Tibial artery (tissue), 4 donors: ENCODE measurements at regions not wholly inside any gene's neighbourhood (a gene's known extent, or its start where the extent isn't known, plus 50 kb on each side); places are given as distances from the start of the nearest gene placed in this dataset.

Experiments
- DNase-seq, 2 donors: peaks; one replicate each; pipeline ENCODE4 v3.0.0-alpha.2; 2019
- H3K27ac ChIP-seq, 2 donors: fragments of 200-600 bp; sonication (generic) in 1 of 2; 1 replicate in 1 of 2; 2 replicates in 1 of 2; pipeline ENCODE4 v1.5.1; 2018 to 2019; ENCODE audit warnings: mild to moderate bottlenecking in 1 of 2
- H3K27me3 ChIP-seq, 2 donors: fragments of 200-600 bp; sonication (generic) in 1 of 2; one replicate each; pipeline versions ENCODE4 v1.5.1 to v1.6.0; 2016 to 2019
- H3K36me3 ChIP-seq, 3 donors: fragments of 200-600 bp; sonication (generic) in 2 of 3; one replicate each; pipeline ENCODE4 v1.5.1; 2016 to 2019; ENCODE audit warnings: mild to moderate bottlenecking in 2 of 3
- H3K4me1 ChIP-seq, 4 donors: fragments of 200-600 bp; sonication (generic) in 2 of 4; 1 replicate in 3 of 4; 2 replicates in 1 of 4; pipeline ENCODE4 v1.5.1; 2016 to 2019
- H3K4me3 ChIP-seq, 2 donors: fragments of 200-600 bp; sonication (generic) in 1 of 2; 1 replicate in 1 of 2; 2 replicates in 1 of 2; pipeline ENCODE4 v1.5.1; 2018 to 2019; ENCODE audit warnings: mild to moderate bottlenecking in 2 of 2
- H3K9me3 ChIP-seq, 3 donors: fragments of 200-600 bp; sonication (generic) in 1 of 3; one replicate each; pipeline ENCODE4 v1.5.1; 2016 to 2019
- intact Hi-C: fragments of 100-400 bp; cut with DNase I; formaldehyde crosslinking; loops from one replicate; pipeline ENCODE4 v1.15.0; 2023; ENCODE audit warnings: low total_unique reads
- TF ChIP-seq, protein P1 (sequence below), 2 experiments: fragments of 200-600 bp in 1 of 2; fragments of 450-650 bp in 1 of 2; IDR thresholded peaks; one replicate each; pipeline ENCODE4 v1.5.1; 2017 to 2019; ENCODE audit warnings: antibody characterized with exemption in 2 of 2, mild to moderate bottlenecking in 1 of 2, moderate library complexity in 1 of 2

DNA sequence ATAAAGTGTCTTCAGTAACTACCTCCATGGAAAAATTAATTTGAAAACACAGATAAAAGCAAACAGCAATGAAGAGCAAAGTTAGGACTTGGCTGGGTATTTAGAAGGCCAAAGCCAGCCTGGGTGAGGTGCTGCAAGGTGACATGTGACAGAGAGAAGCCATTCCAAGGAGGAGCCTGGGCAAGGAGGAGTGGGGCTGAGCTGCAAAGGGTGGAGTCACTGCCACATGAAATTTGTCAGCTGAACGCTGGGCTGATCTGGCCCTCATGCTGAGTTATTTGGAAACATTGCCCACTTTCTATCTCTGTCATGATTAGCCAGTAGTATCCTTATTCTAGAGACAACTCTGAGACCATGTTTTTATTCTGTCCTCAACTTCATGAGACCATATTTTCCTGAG lies 76.3 kb downstream of the PERP start:
- intact Hi-C loops: no loop called here
- TF ChIP-seq, protein P1, sequence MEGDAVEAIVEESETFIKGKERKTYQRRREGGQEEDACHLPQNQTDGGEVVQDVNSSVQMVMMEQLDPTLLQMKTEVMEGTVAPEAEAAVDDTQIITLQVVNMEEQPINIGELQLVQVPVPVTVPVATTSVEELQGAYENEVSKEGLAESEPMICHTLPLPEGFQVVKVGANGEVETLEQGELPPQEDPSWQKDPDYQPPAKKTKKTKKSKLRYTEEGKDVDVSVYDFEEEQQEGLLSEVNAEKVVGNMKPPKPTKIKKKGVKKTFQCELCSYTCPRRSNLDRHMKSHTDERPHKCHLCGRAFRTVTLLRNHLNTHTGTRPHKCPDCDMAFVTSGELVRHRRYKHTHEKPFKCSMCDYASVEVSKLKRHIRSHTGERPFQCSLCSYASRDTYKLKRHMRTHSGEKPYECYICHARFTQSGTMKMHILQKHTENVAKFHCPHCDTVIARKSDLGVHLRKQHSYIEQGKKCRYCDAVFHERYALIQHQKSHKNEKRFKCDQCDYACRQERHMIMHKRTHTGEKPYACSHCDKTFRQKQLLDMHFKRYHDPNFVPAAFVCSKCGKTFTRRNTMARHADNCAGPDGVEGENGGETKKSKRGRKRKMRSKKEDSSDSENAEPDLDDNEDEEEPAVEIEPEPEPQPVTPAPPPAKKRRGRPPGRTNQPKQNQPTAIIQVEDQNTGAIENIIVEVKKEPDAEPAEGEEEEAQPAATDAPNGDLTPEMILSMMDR (IDR thresholded peaks at IDR 0.05): no peak
- Histone ChIP-seq H3K27me3 (no peaks in the 10 kb centered on the region), H3K4me3 (no peak overlapping the region), H3K36me3 (no peaks in the 10 kb centered on the region), H3K9me3 (no peaks in the 10 kb centered on the region), H3K4me1 (no peaks in the 10 kb centered on the region), H3K27ac (no peak overlapping the region)
- DNase-seq: no peak

- Histone ChIP-seq H3K4me3 (no peak overlapping the region), H3K27ac (no peak overlapping the region), H3K4me1 (no peaks in the 10 kb centered on the region), H3K27me3 (no peaks in the 10 kb centered on the region), H3K9me3 (no peaks in the 10 kb centered on the region), H3K36me3 (no peaks in the 10 kb centered on the region)
- TF ChIP-seq, protein P1 (IDR thresholded peaks at IDR 0.05): no peak
- no peak for DNase-seq
- intact Hi-C loops: no loop called here
These were observed 75.8 kb downstream of the PERP start for GRCh38 chr6:138031417-138031816.

DNA sequence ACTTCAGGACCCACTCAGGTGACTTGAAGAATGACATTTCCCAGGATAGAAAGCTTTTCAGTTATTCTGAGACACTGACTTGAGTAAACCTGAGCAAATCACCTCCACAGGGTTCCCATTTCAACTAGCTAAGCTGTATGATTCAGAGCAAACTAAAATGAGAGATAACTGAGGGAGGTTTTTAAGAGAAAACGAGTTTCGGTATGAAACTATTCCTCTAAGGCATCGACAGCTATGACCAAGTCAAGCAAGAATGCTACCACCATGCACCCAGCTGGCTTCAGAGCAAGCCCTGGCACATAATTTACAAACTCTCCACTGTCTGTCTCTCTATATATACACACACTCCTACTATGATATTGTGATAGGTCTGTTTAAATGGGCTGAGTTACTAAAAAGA lies 75.4 kb downstream of the PERP start:
- no peak for DNase-seq
- intact Hi-C loops: no loop called here
- Histone ChIP-seq H3K27me3 (no peaks in the 10 kb centered on the region), H3K9me3 (no peaks in the 10 kb centered on the region), H3K36me3 (no peaks in the 10 kb centered on the region), H3K4me1 (no peaks in the 10 kb centered on the region), H3K27ac (no peak overlapping the region), H3K4me3 (no peak overlapping the region)
- TF ChIP-seq, protein P1 (IDR thresholded peaks at IDR 0.05): no peak

GRCh38 chr6:138032571-138032970 lies 74.6 kb downstream of the PERP start:
- no peaks in the 10 kb centered on the region for H3K9me3 ChIP-seq
- no peak overlapping the region for H3K4me3 ChIP-seq
- intact Hi-C loops: no loop called here
- DNase-seq: no peak
- H3K27ac ChIP-seq: no peak overlapping the region
- no peaks in the 10 kb centered on the region for H3K4me1 ChIP-seq
- TF ChIP-seq, protein P1 (IDR thresholded peaks at IDR 0.05): no peak
- H3K36me3 ChIP-seq: no peaks in the 10 kb centered on the region
- no peaks in the 10 kb centered on the region for H3K27me3 ChIP-seq

- H3K9me3 ChIP-seq: no peaks in the 10 kb centered on the region
- no peak overlapping the region for H3K4me3 ChIP-seq
- H3K4me1 ChIP-seq: no peaks in the 10 kb centered on the region
- TF ChIP-seq, protein P1 (IDR thresholded peaks at IDR 0.05): no peak
- no peak overlapping the region for H3K27ac ChIP-seq
- intact Hi-C loops: no loop called here
- DNase-seq: no peak
- H3K36me3 ChIP-seq: no peaks in the 10 kb centered on the region
- H3K27me3 ChIP-seq: no peaks in the 10 kb centered on the region
These were observed 73.0 kb downstream of the PERP start for GRCh38 chr6:138034229-138034628.

GRCh38 chr6:138035070-138035469 lies 72.1 kb downstream of the PERP start:
- no peak for DNase-seq
- Histone ChIP-seq H3K4me3 (no peak overlapping the region), H3K9me3 (no peaks in the 10 kb centered on the region), H3K27me3 (no peaks in the 10 kb centered on the region), H3K27ac (no peak overlapping the region), H3K4me1 (no peaks in the 10 kb centered on the region), H3K36me3 (no peaks in the 10 kb centered on the region)
- intact Hi-C loops: no loop called here
- TF ChIP-seq, protein P1 (IDR thresholded peaks at IDR 0.05): no peak
